ENCODE measurements at regions not wholly inside any gene's neighbourhood (a gene's known extent, or its start where the extent isn't known, plus 50 kb on each side); places are given as distances from the start of the nearest gene placed in this dataset.
A peak's percentile ranks its signal among the peaks of the same experiment; 100 is the strongest.

- no peak for DNase-seq (ENCODE audit: low read depth)
Observed at GRCh38 chr4:157795495-157795894, 377.3 kb downstream of the GASK1B start.

GRCh38 chr4:157792716-157793115 lies 380.1 kb downstream of the GASK1B start:
- DNase-seq (ENCODE audit: low read depth): no peak

GRCh38 chr4:157791236-157791635 lies 381.6 kb downstream of the GASK1B start:
- no peak for DNase-seq (ENCODE audit: low read depth)

- no peak for DNase-seq (ENCODE audit: low read depth)
Observed at GRCh38 chr4:157787618-157788017, 385.2 kb downstream of the GASK1B start.

GRCh38 chr4:157781361-157781760 lies 391.5 kb downstream of the GASK1B start:
- no peak for DNase-seq (ENCODE audit: low read depth)

- no peak for DNase-seq (ENCODE audit: low read depth)
Observed at GRCh38 chr4:157779081-157779480, 393.7 kb downstream of the GASK1B start.

GRCh38 chr4:157776930-157777528 lies 395.8 kb downstream of the GASK1B start:
- no peak for DNase-seq (ENCODE audit: low read depth)

GRCh38 chr4:157775971-157776370 lies 396.9 kb downstream of the GASK1B start:
- no peak for DNase-seq (ENCODE audit: low read depth)

GRCh38 chr4:157772907-157773306 lies 399.9 kb downstream of the GASK1B start:
- DNase-seq (ENCODE audit: low read depth): no peak

- no peak for DNase-seq (ENCODE audit: low read depth)
Observed at GRCh38 chr4:157768419-157768818, 404.4 kb downstream of the GASK1B start.

GRCh38 chr4:157763490-157763889 lies 409.3 kb downstream of the GASK1B start:
- no peak for DNase-seq (ENCODE audit: low read depth)

- no peak for DNase-seq (ENCODE audit: low read depth)
Observed at GRCh38 chr4:157754410-157754809, 418.4 kb downstream of the GASK1B start.

GRCh38 chr4:157751631-157752030 lies 421.2 kb downstream of the GASK1B start:
- DNase-seq (ENCODE audit: low read depth): no peak

GRCh38 chr4:157741642-157742041 lies 431.2 kb downstream of the GASK1B start:
- DNase-seq (ENCODE audit: low read depth): no peak

- peak; percentile 20 for DNase-seq (ENCODE audit: low read depth)
Observed at GRCh38 chr4:157739242-157739641, 433.6 kb downstream of the GASK1B start.

GRCh38 chr4:157728215-157728614 lies 444.6 kb downstream of the GASK1B start:
- DNase-seq (ENCODE audit: low read depth): no peak

- peak; percentile 1 for DNase-seq (ENCODE audit: low read depth)
Observed at GRCh38 chr4:157727163-157727562, 445.7 kb downstream of the GASK1B start.

- DNase-seq (ENCODE audit: low read depth): no peak
Observed at GRCh38 chr4:157722146-157722545, 450.7 kb downstream of the GASK1B start.

GRCh38 chr4:157713342-157713741 lies 459.5 kb downstream of the GASK1B start:
- DNase-seq (ENCODE audit: low read depth): no peak

- no peak for DNase-seq (ENCODE audit: low read depth)
Observed at GRCh38 chr4:157706155-157706554, 466.7 kb downstream of the GASK1B start.

- DNase-seq (ENCODE audit: low read depth): no peak
Observed at GRCh38 chr4:157702831-157703230, 470.0 kb downstream of the GASK1B start.

- DNase-seq (ENCODE audit: low read depth): peak; percentile 5
Observed at GRCh38 chr4:157701695-157701994, 471.2 kb downstream of the GASK1B start.

- DNase-seq (ENCODE audit: low read depth): no peak
Observed at GRCh38 chr4:157700898-157701694, 471.7 kb downstream of the GASK1B start.
